Lung (tissue), 11 donors: ENCODE measurements at regions not wholly inside any gene's neighbourhood (a gene's known extent, or its start where the extent isn't known, plus 50 kb on each side); places are given as distances from the start of the nearest gene placed in this dataset.

Experiments
- ATAC-seq: fragments of 200-7000 bp; cut with Tn5 transposase; one replicate; pipeline ENCODE4 v1.9.1; 2020; ENCODE audit warnings: moderate number of reproducible peaks; ENCODE audit not compliant: insufficient read depth, low FRiP score
- DNase-seq, 3 donors: peaks; one replicate each; pipeline ENCODE4 v3.0.0-alpha.2; 2013 to 2017
- H3K27ac ChIP-seq, 2 donors: one replicate each; pipeline ENCODE4 v1.5.1; 2013; ENCODE audit warnings: mild to moderate bottlenecking in 2 of 2, moderate library complexity in 2 of 2, control low read depth in 1 of 2, inconsistent platforms in 1 of 2, low read depth in 1 of 2, low read length in 1 of 2
- H3K27me3 ChIP-seq, 3 donors: one replicate each; pipeline ENCODE4 v1.5.1; 2013; ENCODE audit warnings: low read length in 2 of 3; ENCODE audit not compliant: control insufficient read depth in 3 of 3, insufficient read depth in 3 of 3
- H3K36me3 ChIP-seq, 4 donors: one replicate each; pipeline ENCODE4 v1.5.1; 2013; ENCODE audit warnings: low read length in 4 of 4, mild to moderate bottlenecking in 1 of 4, moderate library complexity in 1 of 4; ENCODE audit not compliant: control insufficient read depth in 4 of 4, insufficient read depth in 4 of 4
- H3K4me1 ChIP-seq, 5 donors: one replicate each; pipeline ENCODE4 v1.5.1; 2013; ENCODE audit warnings: low read length in 5 of 5, mild to moderate bottlenecking in 2 of 5, moderate library complexity in 1 of 5; ENCODE audit not compliant: control insufficient read depth in 5 of 5, insufficient read depth in 5 of 5
- H3K4me3 ChIP-seq: one replicate; pipeline ENCODE4 v1.5.1; 2013; ENCODE audit warnings: mild to moderate bottlenecking, control low read depth, moderate library complexity
- H3K9ac ChIP-seq, 2 donors: one replicate each; pipeline ENCODE4 v1.5.1; 2013; ENCODE audit warnings: low read length in 2 of 2, control low read depth in 1 of 2; ENCODE audit not compliant: insufficient read depth in 1 of 2
- H3K9me3 ChIP-seq, 4 donors: one replicate each; pipeline ENCODE4 v1.5.1; 2013; ENCODE audit warnings: low read length in 3 of 4, mild to moderate bottlenecking in 1 of 4, moderate library complexity in 1 of 4; ENCODE audit not compliant: control insufficient read depth in 4 of 4, insufficient read depth in 3 of 4
- CTCF ChIP-seq: IDR thresholded peaks from 2 replicates; pipeline ENCODE4 v1.5.1; 2012; ENCODE audit warnings: mild to moderate bottlenecking; ENCODE audit errors: control extremely low read depth, extremely low read depth
- WGBS, 2 donors: extraction: QIAGEN DNeasy Blood & Tissue Kit; methylation state at CpG; one replicate each; pipeline ENCODE4 v1.1.7; 2013; 5-methylcytosine and 5-hydroxymethylcytosine counted together
- donor health status: control.
- donor health status: control.
- donor health status: Bipolar disorder and iron deficiency.
- donor health status: healthy.
- donor health status: DM: yes; HTN: yes; CAD: no.

- no peak for TF ChIP-seq CTCF
- Histone ChIP-seq H3K36me3 (no peaks in the 10 kb centered on the region), H3K27me3 (no peaks in the 10 kb centered on the region), H3K4me3 (no peak overlapping the region), H3K27ac (no peak overlapping the region), H3K9ac (no peak overlapping the region), H3K4me1 (peaks cover 0 to 2% (median 0%) of the 10 kb centered on the region in 5 donors), H3K9me3 (peaks cover 0 to 1% (median 0%) of the 10 kb centered on the region in 4 donors)
- no peak for ATAC-seq
- WGBS, 2 donors: 84 to 90% methylated on average over 4 of the region's 4 CpGs
- DNase-seq: no peak
These were observed 139.0 kb downstream of the FAM114A2 start for GRCh38 chr5:153899746-153900145.

- Histone ChIP-seq H3K27me3 (no peaks in the 10 kb centered on the region), H3K36me3 (no peaks in the 10 kb centered on the region), H3K4me1 (peaks cover 0 to 2% (median 0%) of the 10 kb centered on the region in 5 donors), H3K27ac (no peak overlapping the region), H3K4me3 (no peak overlapping the region), H3K9ac (no peak overlapping the region), H3K9me3 (peaks cover 0 to 1% (median 0%) of the 10 kb centered on the region in 4 donors)
- no peak for TF ChIP-seq CTCF
- DNase-seq: peak in 2 of 3 donors; percentile 8 to 25
- ATAC-seq: no peak
These were observed 142.0 kb downstream of the FAM114A2 start for GRCh38 chr5:153896701-153897100.

GRCh38 chr5:153896117-153896516, 142.6 kb downstream of the FAM114A2 start:
- H3K9ac ChIP-seq: no peak overlapping the region
- 47 to 67% methylated on average over 2 of the region's 2 CpGs for WGBS, 2 donors
- no peak overlapping the region for H3K27ac ChIP-seq
- no peak for DNase-seq
- peaks cover 0 to 1% (median 0%) of the 10 kb centered on the region in 4 donors for H3K9me3 ChIP-seq
- H3K27me3 ChIP-seq: no peaks in the 10 kb centered on the region
- peaks cover 0 to 2% (median 0%) of the 10 kb centered on the region in 5 donors for H3K4me1 ChIP-seq
- ATAC-seq: no peak
- no peaks in the 10 kb centered on the region for H3K36me3 ChIP-seq
- TF ChIP-seq CTCF: no peak
- no peak overlapping the region for H3K4me3 ChIP-seq

- Histone ChIP-seq H3K36me3 (no peaks in the 10 kb centered on the region), H3K4me3 (no peak overlapping the region), H3K4me1 (peaks cover 0 to 2% (median 0%) of the 10 kb centered on the region in 5 donors), H3K9ac (no peak overlapping the region), H3K9me3 (peaks cover 0 to 1% (median 0%) of the 10 kb centered on the region in 4 donors), H3K27ac (no peak overlapping the region), H3K27me3 (no peaks in the 10 kb centered on the region)
- 85 to 93% methylated on average over 3 of the region's 3 CpGs for WGBS, 2 donors
- TF ChIP-seq CTCF: no peak
- DNase-seq (no peak), ATAC-seq (no peak)
These were observed 143.4 kb downstream of the FAM114A2 start for GRCh38 chr5:153895266-153895665.
